ENCODE measurements at regions not wholly inside any gene's neighbourhood (a gene's known extent, or its start where the extent isn't known, plus 50 kb on each side); places are given as distances from the start of the nearest gene placed in this dataset.

DNA sequence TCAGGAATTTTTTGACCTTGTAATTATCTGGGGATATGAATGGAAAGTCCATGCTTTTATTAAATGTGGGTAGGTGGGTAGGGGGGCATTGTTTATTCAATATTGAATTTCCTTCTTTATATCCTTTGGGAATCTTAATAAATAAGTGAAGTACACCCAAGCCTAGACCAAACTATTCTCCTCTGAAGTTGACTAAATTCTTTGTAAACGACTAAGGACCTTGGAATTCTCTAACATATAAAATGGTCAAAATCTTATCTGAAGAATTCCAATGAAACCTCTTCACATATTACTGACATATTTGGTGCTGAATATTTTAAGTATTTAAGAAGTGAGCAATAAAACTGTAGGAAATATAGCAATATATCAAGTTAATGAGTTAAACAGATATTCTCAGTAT, 1432.1 kb upstream of the GBE1 start:
- TF ChIP-seq, protein P1, sequence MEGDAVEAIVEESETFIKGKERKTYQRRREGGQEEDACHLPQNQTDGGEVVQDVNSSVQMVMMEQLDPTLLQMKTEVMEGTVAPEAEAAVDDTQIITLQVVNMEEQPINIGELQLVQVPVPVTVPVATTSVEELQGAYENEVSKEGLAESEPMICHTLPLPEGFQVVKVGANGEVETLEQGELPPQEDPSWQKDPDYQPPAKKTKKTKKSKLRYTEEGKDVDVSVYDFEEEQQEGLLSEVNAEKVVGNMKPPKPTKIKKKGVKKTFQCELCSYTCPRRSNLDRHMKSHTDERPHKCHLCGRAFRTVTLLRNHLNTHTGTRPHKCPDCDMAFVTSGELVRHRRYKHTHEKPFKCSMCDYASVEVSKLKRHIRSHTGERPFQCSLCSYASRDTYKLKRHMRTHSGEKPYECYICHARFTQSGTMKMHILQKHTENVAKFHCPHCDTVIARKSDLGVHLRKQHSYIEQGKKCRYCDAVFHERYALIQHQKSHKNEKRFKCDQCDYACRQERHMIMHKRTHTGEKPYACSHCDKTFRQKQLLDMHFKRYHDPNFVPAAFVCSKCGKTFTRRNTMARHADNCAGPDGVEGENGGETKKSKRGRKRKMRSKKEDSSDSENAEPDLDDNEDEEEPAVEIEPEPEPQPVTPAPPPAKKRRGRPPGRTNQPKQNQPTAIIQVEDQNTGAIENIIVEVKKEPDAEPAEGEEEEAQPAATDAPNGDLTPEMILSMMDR (IDR thresholded peaks at IDR 0.05) = no peak
- no peak for TF ChIP-seq POLR2A (IDR thresholded peaks at IDR 0.05)
